ENCODE measurements at regions not wholly inside any gene's neighbourhood (a gene's known extent, or its start where the extent isn't known, plus 50 kb on each side); places are given as distances from the start of the nearest gene placed in this dataset.

GRCh38 chr2:176664478-176664877 is 395.2 kb downstream of the MTX2 start:
- TF ChIP-seq CTCF (IDR thresholded peaks at IDR 0.05; ENCODE audit: low read depth, low read length, missing control alignments): no peak
- no peak overlapping the region for H3K4me3 ChIP-seq (ENCODE audit: low read depth, low read length)
- DNase-seq (ENCODE audit: low read depth): no peak
- in situ Hi-C loops (cut with HindIII; ENCODE audit: low sequenced_read_pairs): loop anchor here (25.0 kb wide), 1 partner anchor 473 kb away; no protein-coding TSS in a partner anchor

GRCh38 chr2:176665086-176665485 is 395.8 kb downstream of the MTX2 start:
- in situ Hi-C loops (cut with HindIII; ENCODE audit: low sequenced_read_pairs): loop anchor here (25.0 kb wide), 1 partner anchor 472 kb away; no protein-coding TSS in a partner anchor
- TF ChIP-seq CTCF (IDR thresholded peaks at IDR 0.05; ENCODE audit: low read depth, low read length, missing control alignments): no peak
- DNase-seq (ENCODE audit: low read depth): no peak
- H3K4me3 ChIP-seq (ENCODE audit: low read depth, low read length): no peak overlapping the region

GRCh38 chr2:176668912-176669311 is 399.7 kb downstream of the MTX2 start:
- no peak overlapping the region for H3K4me3 ChIP-seq (ENCODE audit: low read depth, low read length)
- TF ChIP-seq CTCF (IDR thresholded peaks at IDR 0.05; ENCODE audit: low read depth, low read length, missing control alignments): no peak
- DNase-seq (ENCODE audit: low read depth): no peak
- in situ Hi-C loops (cut with HindIII; ENCODE audit: low sequenced_read_pairs): loop anchor here (25.0 kb wide), 1 partner anchor 468 kb away; no protein-coding TSS in a partner anchor

GRCh38 chr2:176669398-176670174 is 400.3 kb downstream of the MTX2 start:
- no peak overlapping the region for H3K4me3 ChIP-seq (ENCODE audit: low read depth, low read length)
- in situ Hi-C loops (cut with HindIII; ENCODE audit: low sequenced_read_pairs): loop anchor here (25.0 kb wide), 1 partner anchor 468 kb away; no protein-coding TSS in a partner anchor
- no peak for TF ChIP-seq CTCF (IDR thresholded peaks at IDR 0.05; ENCODE audit: low read depth, low read length, missing control alignments)
- no peak for DNase-seq (ENCODE audit: low read depth)

GRCh38 chr2:176675271-176675949 is 406.2 kb downstream of the MTX2 start:
- in situ Hi-C loops (cut with HindIII; ENCODE audit: low sequenced_read_pairs): no loop called here
- no peak overlapping the region for H3K4me3 ChIP-seq (ENCODE audit: low read depth, low read length)

More at GRCh38 chr2:176675271-176675949, 406.2 kb downstream of the MTX2 start:
- no peak for DNase-seq (ENCODE audit: low read depth)
- no peak for TF ChIP-seq CTCF (IDR thresholded peaks at IDR 0.05; ENCODE audit: low read depth, low read length, missing control alignments)

Data from astrocyte of the cerebellum (primary cell).